HEK293 (cell line): ENCODE measurements at regions not wholly inside any gene's neighbourhood (a gene's known extent, or its start where the extent isn't known, plus 50 kb on each side); places are given as distances from the start of the nearest gene placed in this dataset.

Experiments
- CTCF ChIA-PET: fragments of 350-600 bp; formaldehyde crosslinking; extraction: SDS; loops from one replicate; lab custom pipeline; 2021; ENCODE audit warnings: antibody characterized with exemption; lab: Yijun Ruan, JAX
- POLR2A ChIA-PET: fragments of 300-600 bp; formaldehyde crosslinking; extraction: SDS; loops from one replicate; lab custom pipeline; 2020; ENCODE audit warnings: antibody characterized with exemption, inconsistent platforms; lab: Yijun Ruan, JAX
- H3K27ac ChIP-seq: fragments of 200-500 bp; sonication (Bioruptor generic); 2 replicates; pipeline ENCODE4 v1.5.1; 2014; ENCODE audit warnings: low read depth, low read length, control low read depth, inconsistent platforms; ENCODE audit errors: extremely low read depth
- H3K36me3 ChIP-seq, 2 experiments: fragments of 200-500 bp in 1 of 2; sonication (Bioruptor generic) in 1 of 2; 1 replicate in 1 of 2; 2 replicates in 1 of 2; pipeline ENCODE4 v1.5.1; 2014 to 2017; ENCODE audit warnings: inconsistent platforms in 2 of 2, low read length in 2 of 2; ENCODE audit not compliant: control insufficient read depth in 2 of 2, insufficient read depth in 1 of 2
- H3K4me1 ChIP-seq: fragments of 200-500 bp; sonication (Bioruptor generic); 2 replicates; pipeline ENCODE4 v1.5.1; 2014; ENCODE audit warnings: mild to moderate bottlenecking, low read length, inconsistent platforms; ENCODE audit not compliant: control insufficient read depth, insufficient read depth
- H3K4me3 ChIP-seq: 2 replicates; pipeline ENCODE4 v1.5.1; 2011; ENCODE audit warnings: low read depth, mild to moderate bottlenecking, control low read depth, low read length, moderate library complexity
- H3K9me3 ChIP-seq: fragments of 200-500 bp; sonication (Bioruptor generic); 2 replicates; pipeline ENCODE4 v1.5.1; 2014; ENCODE audit warnings: low read depth, low read length, inconsistent platforms; ENCODE audit not compliant: control insufficient read depth, insufficient read depth
- BCL11A ChIP-seq: fragments of 450-650 bp; formaldehyde crosslinking; IDR thresholded peaks from 2 replicates; pipeline ENCODE4 v1.5.1; 2016; ENCODE audit warnings: low read depth, missing biosample characterization, missing genetic modification characterization
- BCL11B ChIP-seq: fragments of 450-650 bp; formaldehyde crosslinking; IDR thresholded peaks from 2 replicates; pipeline ENCODE4 v1.5.1; 2016; ENCODE audit warnings: low read depth, missing biosample characterization, missing genetic modification characterization
- KLF7 ChIP-seq: fragments of 450-650 bp; formaldehyde crosslinking; IDR thresholded peaks from 2 replicates; pipeline ENCODE4 v1.5.1; 2016; ENCODE audit warnings: missing biosample characterization, missing genetic modification characterization, borderline replicate concordance
- MZF1 ChIP-seq: fragments of 450-650 bp; formaldehyde crosslinking; IDR thresholded peaks from 2 replicates; pipeline ENCODE4 v1.5.1; 2017; ENCODE audit warnings: missing biosample characterization, missing genetic modification characterization, borderline replicate concordance
- REPIN1 ChIP-seq: fragments of 450-650 bp; formaldehyde crosslinking; IDR thresholded peaks from 2 replicates; pipeline ENCODE4 v1.5.1; 2017; ENCODE audit warnings: missing biosample characterization, missing genetic modification characterization, low read depth
- YY2 ChIP-seq: fragments of 450-650 bp; formaldehyde crosslinking; IDR thresholded peaks from 2 replicates; pipeline ENCODE4 v1.5.1; 2016; ENCODE audit warnings: missing biosample characterization, missing genetic modification characterization
- ZBTB8A ChIP-seq: fragments of 450-650 bp; formaldehyde crosslinking; IDR thresholded peaks from 2 replicates; pipeline ENCODE4 v1.5.1; 2016; ENCODE audit warnings: missing biosample characterization, missing genetic modification characterization
- ZNF140 ChIP-seq: fragments of 450-650 bp; formaldehyde crosslinking; IDR thresholded peaks from 2 replicates; pipeline ENCODE4 v1.5.1; 2016; ENCODE audit warnings: missing biosample characterization, missing genetic modification characterization
- ZNF146 ChIP-seq: fragments of 450-650 bp; formaldehyde crosslinking; IDR thresholded peaks from 2 replicates; pipeline ENCODE4 v1.5.1; 2016; ENCODE audit warnings: missing biosample characterization, missing genetic modification characterization
- ZNF157 ChIP-seq: fragments of 450-650 bp; formaldehyde crosslinking; IDR thresholded peaks from 2 replicates; pipeline ENCODE4 v1.5.1; 2016; ENCODE audit warnings: missing biosample characterization, missing genetic modification characterization
- ZNF19 ChIP-seq: fragments of 450-650 bp; formaldehyde crosslinking; IDR thresholded peaks from 2 replicates; pipeline ENCODE4; 2016; ENCODE audit warnings: missing biosample characterization, missing genetic modification characterization, low read depth
- ZNF202 ChIP-seq: fragments of 450-650 bp; formaldehyde crosslinking; IDR thresholded peaks from 2 replicates; pipeline ENCODE4 v1.5.1; 2016; ENCODE audit warnings: missing biosample characterization, missing genetic modification characterization, borderline replicate concordance
- ZNF23 ChIP-seq: fragments of 450-650 bp; formaldehyde crosslinking; IDR thresholded peaks from 2 replicates; pipeline ENCODE4 v1.5.1; 2016; ENCODE audit warnings: missing biosample characterization, missing genetic modification characterization, borderline replicate concordance
- ZNF37A ChIP-seq: fragments of 450-650 bp; IDR thresholded peaks from 2 replicates; pipeline ENCODE4 v1.5.1; 2018; ENCODE audit warnings: missing biosample characterization, missing genetic modification characterization
- ZNF433 ChIP-seq: fragments of 450-650 bp; formaldehyde crosslinking; IDR thresholded peaks from 2 replicates; pipeline ENCODE4 v1.5.1; 2016; ENCODE audit warnings: missing biosample characterization, missing genetic modification characterization, low read depth
- ZNF677 ChIP-seq: fragments of 450-650 bp; IDR thresholded peaks from 2 replicates; pipeline ENCODE4 v1.5.0; 2018; ENCODE audit warnings: missing biosample characterization, mild to moderate bottlenecking, missing genetic modification characterization, moderate library complexity
- ZNF747 ChIP-seq: fragments of 450-650 bp; formaldehyde crosslinking; IDR thresholded peaks from 2 replicates; pipeline ENCODE4 v1.5.1; 2016; ENCODE audit warnings: missing biosample characterization, missing genetic modification characterization
- ZSCAN16 ChIP-seq: fragments of 450-650 bp; formaldehyde crosslinking; IDR thresholded peaks from 2 replicates; pipeline ENCODE4 v1.5.1; 2016; ENCODE audit warnings: missing biosample characterization, missing genetic modification characterization
- ZXDB ChIP-seq: fragments of 450-650 bp; formaldehyde crosslinking; IDR thresholded peaks from 2 replicates; pipeline ENCODE4 v1.5.1; 2016; ENCODE audit warnings: missing biosample characterization, missing genetic modification characterization
- TF ChIP-seq, protein P1 (sequence below): fragments of 450-650 bp; formaldehyde crosslinking; IDR thresholded peaks from 2 replicates; pipeline ENCODE4 v1.5.1; 2017; ENCODE audit warnings: missing biosample characterization, missing genetic modification characterization
- TF ChIP-seq, protein P2 (sequence below): fragments of 450-650 bp; formaldehyde crosslinking; IDR thresholded peaks from 2 replicates; pipeline ENCODE4 v1.5.1; 2016; ENCODE audit warnings: missing biosample characterization, missing genetic modification characterization
- TF ChIP-seq, protein P3 (sequence below): fragments of 450-650 bp; formaldehyde crosslinking; IDR thresholded peaks from 2 replicates; pipeline ENCODE4 v1.5.1; 2017; ENCODE audit warnings: missing biosample characterization, missing genetic modification characterization
- TF ChIP-seq, protein P4 (sequence below): fragments of 450-650 bp; formaldehyde crosslinking; IDR thresholded peaks from 2 replicates; pipeline ENCODE4 v1.5.1; 2016; ENCODE audit warnings: missing biosample characterization, missing genetic modification characterization

DNA sequence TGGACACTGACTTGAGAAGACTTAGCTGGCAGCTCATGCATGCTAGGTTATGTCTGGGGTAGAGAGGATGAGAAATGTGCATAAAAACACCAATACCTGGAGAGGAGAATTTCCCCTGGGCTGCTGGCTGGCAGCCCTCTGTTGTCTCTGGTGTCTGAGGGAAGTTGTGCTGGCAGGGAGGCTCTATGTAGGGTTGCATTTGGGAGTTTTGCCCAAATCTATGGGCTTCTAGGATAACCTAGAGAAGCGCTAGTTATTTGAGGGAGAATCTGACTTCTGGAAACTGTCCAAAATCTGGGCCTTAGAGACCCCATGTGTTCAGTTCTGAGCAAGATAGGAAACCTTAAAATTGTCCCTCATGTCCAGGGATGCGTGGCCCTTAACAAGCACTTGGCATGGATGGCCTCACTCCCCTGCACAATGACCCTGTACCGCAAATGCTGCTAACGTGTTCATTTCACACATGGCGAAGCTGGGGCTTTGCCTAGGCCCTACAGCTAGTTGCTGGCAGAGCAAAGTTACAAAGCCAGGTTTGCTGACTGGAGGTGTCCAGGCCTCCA lies 70.3 kb upstream of the ATP2B2 start:
- CTCF ChIA-PET: no interaction called here
- no peaks in the 10 kb centered on the region for H3K4me1 ChIP-seq
- no peaks in the 10 kb centered on the region for H3K9me3 ChIP-seq
- TF ChIP-seq REPIN1 (tag by site-specific recombination) (no peak), BCL11A (tag by site-specific recombination) (no peak), ZNF157 (no peak), ZNF23 (tag by site-specific recombination) (no peak), ZBTB8A (tag by site-specific recombination) (no peak), ZNF146 (no peak)
- no peak overlapping the region for H3K4me3 ChIP-seq
- H3K36me3 ChIP-seq: no peaks in the 10 kb centered on the region
- POLR2A ChIA-PET: no interaction called here
- no peak overlapping the region for H3K27ac ChIP-seq

DNA sequence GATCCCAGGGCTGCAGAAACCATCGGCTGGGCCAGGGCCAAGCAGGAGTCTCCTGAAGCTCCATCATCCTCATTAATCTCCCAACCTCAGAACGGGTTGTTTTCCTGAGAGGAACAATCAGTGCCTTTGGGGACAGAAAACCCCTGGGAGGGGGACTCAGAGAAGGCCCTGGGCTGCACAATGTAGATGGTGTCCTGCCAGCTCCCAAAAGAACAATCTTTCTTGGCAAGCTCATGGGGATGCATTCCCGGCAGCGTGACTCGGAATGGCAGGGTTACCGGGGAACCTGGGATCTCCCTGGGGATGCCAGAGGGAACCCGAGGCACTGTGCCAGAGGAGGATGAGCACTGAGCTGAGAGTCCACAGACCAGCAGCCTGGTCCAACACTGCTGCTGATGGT lies 72.1 kb upstream of the ATP2B2 start:
- ChIA-PET CTCF (interaction anchor here (0.5 to 0.9 kb wide), 3 partner anchors 26 to 1808 kb away, joined by 3 to 5 read pairs (median 4); no protein-coding TSS in a partner anchor), POLR2A (no interaction called here)
- Histone ChIP-seq H3K36me3 (no peaks in the 10 kb centered on the region), H3K4me3 (no peak overlapping the region), H3K9me3 (no peaks in the 10 kb centered on the region), H3K4me1 (no peaks in the 10 kb centered on the region), H3K27ac (no peak overlapping the region)
- TF ChIP-seq ZNF202 (no peak), YY2 (tag by site-specific recombination) (no peak), ZSCAN16 (tag by site-specific recombination) (no peak), ZNF677 (tag by site-specific recombination) (no peak), MZF1 (tag by site-specific recombination) (no peak), ZNF19 (tag by site-specific recombination) (no peak), ZNF747 (tag by site-specific recombination) (no peak), ZNF37A (tag by site-specific recombination) (no peak), KLF7 (tag by site-specific recombination) (no peak), BCL11B (no peak), ZNF140 (tag by site-specific recombination) (no peak), ZXDB (tag by site-specific recombination) (no peak), ZNF433 (tag by site-specific recombination) (no peak), ZNF157 (no peak)
- TF ChIP-seq, protein P1, sequence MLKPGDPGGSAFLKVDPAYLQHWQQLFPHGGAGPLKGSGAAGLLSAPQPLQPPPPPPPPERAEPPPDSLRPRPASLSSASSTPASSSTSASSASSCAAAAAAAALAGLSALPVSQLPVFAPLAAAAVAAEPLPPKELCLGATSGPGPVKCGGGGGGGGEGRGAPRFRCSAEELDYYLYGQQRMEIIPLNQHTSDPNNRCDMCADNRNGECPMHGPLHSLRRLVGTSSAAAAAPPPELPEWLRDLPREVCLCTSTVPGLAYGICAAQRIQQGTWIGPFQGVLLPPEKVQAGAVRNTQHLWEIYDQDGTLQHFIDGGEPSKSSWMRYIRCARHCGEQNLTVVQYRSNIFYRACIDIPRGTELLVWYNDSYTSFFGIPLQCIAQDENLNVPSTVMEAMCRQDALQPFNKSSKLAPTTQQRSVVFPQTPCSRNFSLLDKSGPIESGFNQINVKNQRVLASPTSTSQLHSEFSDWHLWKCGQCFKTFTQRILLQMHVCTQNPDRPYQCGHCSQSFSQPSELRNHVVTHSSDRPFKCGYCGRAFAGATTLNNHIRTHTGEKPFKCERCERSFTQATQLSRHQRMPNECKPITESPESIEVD (tag by site-specific recombination): no peak
- TF ChIP-seq, protein P2, sequence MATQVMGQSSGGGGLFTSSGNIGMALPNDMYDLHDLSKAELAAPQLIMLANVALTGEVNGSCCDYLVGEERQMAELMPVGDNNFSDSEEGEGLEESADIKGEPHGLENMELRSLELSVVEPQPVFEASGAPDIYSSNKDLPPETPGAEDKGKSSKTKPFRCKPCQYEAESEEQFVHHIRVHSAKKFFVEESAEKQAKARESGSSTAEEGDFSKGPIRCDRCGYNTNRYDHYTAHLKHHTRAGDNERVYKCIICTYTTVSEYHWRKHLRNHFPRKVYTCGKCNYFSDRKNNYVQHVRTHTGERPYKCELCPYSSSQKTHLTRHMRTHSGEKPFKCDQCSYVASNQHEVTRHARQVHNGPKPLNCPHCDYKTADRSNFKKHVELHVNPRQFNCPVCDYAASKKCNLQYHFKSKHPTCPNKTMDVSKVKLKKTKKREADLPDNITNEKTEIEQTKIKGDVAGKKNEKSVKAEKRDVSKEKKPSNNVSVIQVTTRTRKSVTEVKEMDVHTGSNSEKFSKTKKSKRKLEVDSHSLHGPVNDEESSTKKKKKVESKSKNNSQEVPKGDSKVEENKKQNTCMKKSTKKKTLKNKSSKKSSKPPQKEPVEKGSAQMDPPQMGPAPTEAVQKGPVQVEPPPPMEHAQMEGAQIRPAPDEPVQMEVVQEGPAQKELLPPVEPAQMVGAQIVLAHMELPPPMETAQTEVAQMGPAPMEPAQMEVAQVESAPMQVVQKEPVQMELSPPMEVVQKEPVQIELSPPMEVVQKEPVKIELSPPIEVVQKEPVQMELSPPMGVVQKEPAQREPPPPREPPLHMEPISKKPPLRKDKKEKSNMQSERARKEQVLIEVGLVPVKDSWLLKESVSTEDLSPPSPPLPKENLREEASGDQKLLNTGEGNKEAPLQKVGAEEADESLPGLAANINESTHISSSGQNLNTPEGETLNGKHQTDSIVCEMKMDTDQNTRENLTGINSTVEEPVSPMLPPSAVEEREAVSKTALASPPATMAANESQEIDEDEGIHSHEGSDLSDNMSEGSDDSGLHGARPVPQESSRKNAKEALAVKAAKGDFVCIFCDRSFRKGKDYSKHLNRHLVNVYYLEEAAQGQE: no peak
- TF ChIP-seq, protein P3, sequence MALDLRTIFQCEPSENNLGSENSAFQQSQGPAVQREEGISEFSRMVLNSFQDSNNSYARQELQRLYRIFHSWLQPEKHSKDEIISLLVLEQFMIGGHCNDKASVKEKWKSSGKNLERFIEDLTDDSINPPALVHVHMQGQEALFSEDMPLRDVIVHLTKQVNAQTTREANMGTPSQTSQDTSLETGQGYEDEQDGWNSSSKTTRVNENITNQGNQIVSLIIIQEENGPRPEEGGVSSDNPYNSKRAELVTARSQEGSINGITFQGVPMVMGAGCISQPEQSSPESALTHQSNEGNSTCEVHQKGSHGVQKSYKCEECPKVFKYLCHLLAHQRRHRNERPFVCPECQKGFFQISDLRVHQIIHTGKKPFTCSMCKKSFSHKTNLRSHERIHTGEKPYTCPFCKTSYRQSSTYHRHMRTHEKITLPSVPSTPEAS (tag by site-specific recombination): no peak
- TF ChIP-seq, protein P4, sequence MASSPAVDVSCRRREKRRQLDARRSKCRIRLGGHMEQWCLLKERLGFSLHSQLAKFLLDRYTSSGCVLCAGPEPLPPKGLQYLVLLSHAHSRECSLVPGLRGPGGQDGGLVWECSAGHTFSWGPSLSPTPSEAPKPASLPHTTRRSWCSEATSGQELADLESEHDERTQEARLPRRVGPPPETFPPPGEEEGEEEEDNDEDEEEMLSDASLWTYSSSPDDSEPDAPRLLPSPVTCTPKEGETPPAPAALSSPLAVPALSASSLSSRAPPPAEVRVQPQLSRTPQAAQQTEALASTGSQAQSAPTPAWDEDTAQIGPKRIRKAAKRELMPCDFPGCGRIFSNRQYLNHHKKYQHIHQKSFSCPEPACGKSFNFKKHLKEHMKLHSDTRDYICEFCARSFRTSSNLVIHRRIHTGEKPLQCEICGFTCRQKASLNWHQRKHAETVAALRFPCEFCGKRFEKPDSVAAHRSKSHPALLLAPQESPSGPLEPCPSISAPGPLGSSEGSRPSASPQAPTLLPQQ (tag by site-specific recombination): no peak
